Progenitor cell of endocrine pancreas (in vitro differentiated cells): ENCODE measurements at regions not wholly inside any gene's neighbourhood (a gene's known extent, or its start where the extent isn't known, plus 50 kb on each side); places are given as distances from the start of the nearest gene placed in this dataset.

Source experiments
- DNase-seq: peaks from one replicate; pipeline ENCODE4 v3.0.0; 2021; ENCODE audit warnings: low spot score; ENCODE audit not compliant: unreplicated experiment
- H3K27ac Mint-ChIP-seq: 2 replicates; pipeline ENCODE4 v1.8.0; 2021; ENCODE audit warnings: mild to moderate bottlenecking, moderate library complexity, mixed read lengths
- H3K27me3 Mint-ChIP-seq: 2 replicates; pipeline ENCODE4 v1.8.0; 2021; ENCODE audit warnings: mixed read lengths
- H3K36me3 Mint-ChIP-seq: 2 replicates; pipeline ENCODE4 v1.8.0; 2022; ENCODE audit warnings: mixed read lengths; ENCODE audit not compliant: insufficient read depth
- H3K4me1 Mint-ChIP-seq: 2 replicates; pipeline ENCODE4 v1.8.0; 2021; ENCODE audit warnings: low read depth, mixed read lengths
- H3K4me3 Mint-ChIP-seq: 2 replicates; pipeline ENCODE4 v1.8.0; 2021; ENCODE audit warnings: low read depth, mild to moderate bottlenecking, moderate library complexity, mixed read lengths
- H3K9me3 Mint-ChIP-seq: 2 replicates; pipeline ENCODE4 v1.8.0; 2021; ENCODE audit warnings: low read depth, mixed read lengths
- CTCF ChIP-seq: fragments of 200-600 bp; sonication (generic); IDR thresholded peaks from one replicate; pipeline ENCODE4 v1.5.0; 2021; ENCODE audit warnings: antibody characterized with exemption, mild to moderate bottlenecking; ENCODE audit not compliant: unreplicated experiment

- Mint-ChIP-seq H3K4me3 (no peak overlapping the region), H3K4me1 (no peaks in the 10 kb centered on the region), H3K27ac (no peak overlapping the region), H3K36me3 (no peaks in the 10 kb centered on the region), H3K27me3 (peaks cover 25% of the 10 kb centered on the region), H3K9me3 (peaks cover 3% of the 10 kb centered on the region)
- no peak for TF ChIP-seq CTCF
- DNase-seq: no peak
Observed at GRCh38 chr1:38113159-38113666, 66.6 kb upstream of the POU3F1 start.

- TF ChIP-seq CTCF: no peak
- Mint-ChIP-seq H3K4me3 (no peak overlapping the region), H3K36me3 (no peaks in the 10 kb centered on the region), H3K27me3 (peaks cover 22% of the 10 kb centered on the region), H3K9me3 (peaks cover 3% of the 10 kb centered on the region), H3K27ac (no peak overlapping the region), H3K4me1 (no peaks in the 10 kb centered on the region)
- DNase-seq: no peak
Observed at GRCh38 chr1:38111589-38111988, 65.0 kb upstream of the POU3F1 start.

- no peak for TF ChIP-seq CTCF
- Mint-ChIP-seq H3K27ac (no peak overlapping the region), H3K4me3 (no peak overlapping the region), H3K36me3 (no peaks in the 10 kb centered on the region), H3K27me3 (peaks cover 19% of the 10 kb centered on the region), H3K4me1 (no peaks in the 10 kb centered on the region), H3K9me3 (peaks cover 1% of the 10 kb centered on the region)
- no peak for DNase-seq
Observed at GRCh38 chr1:38105267-38105666, 58.7 kb upstream of the POU3F1 start.

GRCh38 chr1:38102636-38103035, 56.0 kb upstream of the POU3F1 start:
- no peaks in the 10 kb centered on the region for H3K36me3 Mint-ChIP-seq
- H3K27me3 Mint-ChIP-seq: peaks cover 27% of the 10 kb centered on the region
- no peak overlapping the region for H3K4me3 Mint-ChIP-seq
- TF ChIP-seq CTCF: no peak
- no peak for DNase-seq
- no peaks in the 10 kb centered on the region for H3K9me3 Mint-ChIP-seq
- H3K4me1 Mint-ChIP-seq: no peaks in the 10 kb centered on the region
- H3K27ac Mint-ChIP-seq: no peak overlapping the region

GRCh38 chr1:38101037-38101785, 54.6 kb upstream of the POU3F1 start:
- Mint-ChIP-seq H3K36me3 (no peaks in the 10 kb centered on the region), H3K4me1 (no peaks in the 10 kb centered on the region), H3K4me3 (no peak overlapping the region), H3K27me3 (peaks cover 34% of the 10 kb centered on the region), H3K27ac (no peak overlapping the region), H3K9me3 (no peaks in the 10 kb centered on the region)
- no peak for DNase-seq
- no peak for TF ChIP-seq CTCF
